Ovary (tissue), 3 donors: ENCODE measurements at regions not wholly inside any gene's neighbourhood (a gene's known extent, or its start where the extent isn't known, plus 50 kb on each side); places are given as distances from the start of the nearest gene placed in this dataset.

ENCODE experiments used
- POLR2A ChIP-seq: fragments of 450-650 bp; IDR thresholded peaks from one replicate; pipeline ENCODE4 v1.6.1; 2017; ENCODE audit warnings: antibody characterized with exemption, mild to moderate bottlenecking, moderate library complexity
- TF ChIP-seq, protein P1 (sequence below), 3 donors: fragments of 450-650 bp in 2 of 3; fragments of 200-600 bp in 1 of 3; IDR thresholded peaks; one replicate each; pipeline versions ENCODE4 v1.5.1 to v1.8.0; 2016 to 2022; ENCODE audit warnings: antibody characterized with exemption in 3 of 3, mild to moderate bottlenecking in 1 of 3
- donor health status: DM: no; HTN: no; CAD: no.

DNA sequence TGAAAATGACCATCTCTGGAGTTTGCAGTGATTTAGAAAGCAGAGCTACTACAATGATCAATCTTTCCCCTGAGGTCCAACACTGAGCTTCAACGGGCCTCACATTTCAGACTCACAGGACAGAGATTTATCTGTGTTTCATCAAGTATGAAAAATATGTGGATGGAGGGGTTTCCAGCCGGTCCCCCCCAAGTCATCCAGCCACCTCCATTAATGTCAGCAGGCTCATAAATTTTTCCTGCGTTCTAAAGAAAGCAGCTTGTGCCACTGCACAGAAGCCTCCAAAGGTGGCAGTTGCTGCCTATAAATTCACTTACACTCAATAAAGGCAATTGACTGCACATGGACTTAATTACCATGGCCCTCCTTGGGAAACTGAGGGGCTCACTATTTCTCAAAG, 117.4 kb upstream of the ACKR3 start:
- TF ChIP-seq, protein P1, sequence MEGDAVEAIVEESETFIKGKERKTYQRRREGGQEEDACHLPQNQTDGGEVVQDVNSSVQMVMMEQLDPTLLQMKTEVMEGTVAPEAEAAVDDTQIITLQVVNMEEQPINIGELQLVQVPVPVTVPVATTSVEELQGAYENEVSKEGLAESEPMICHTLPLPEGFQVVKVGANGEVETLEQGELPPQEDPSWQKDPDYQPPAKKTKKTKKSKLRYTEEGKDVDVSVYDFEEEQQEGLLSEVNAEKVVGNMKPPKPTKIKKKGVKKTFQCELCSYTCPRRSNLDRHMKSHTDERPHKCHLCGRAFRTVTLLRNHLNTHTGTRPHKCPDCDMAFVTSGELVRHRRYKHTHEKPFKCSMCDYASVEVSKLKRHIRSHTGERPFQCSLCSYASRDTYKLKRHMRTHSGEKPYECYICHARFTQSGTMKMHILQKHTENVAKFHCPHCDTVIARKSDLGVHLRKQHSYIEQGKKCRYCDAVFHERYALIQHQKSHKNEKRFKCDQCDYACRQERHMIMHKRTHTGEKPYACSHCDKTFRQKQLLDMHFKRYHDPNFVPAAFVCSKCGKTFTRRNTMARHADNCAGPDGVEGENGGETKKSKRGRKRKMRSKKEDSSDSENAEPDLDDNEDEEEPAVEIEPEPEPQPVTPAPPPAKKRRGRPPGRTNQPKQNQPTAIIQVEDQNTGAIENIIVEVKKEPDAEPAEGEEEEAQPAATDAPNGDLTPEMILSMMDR (IDR thresholded peaks at IDR 0.05), result no peak
- no peak for TF ChIP-seq POLR2A
